Ishikawa (cell line): ENCODE measurements at regions not wholly inside any gene's neighbourhood (a gene's known extent, or its start where the extent isn't known, plus 50 kb on each side); places are given as distances from the start of the nearest gene placed in this dataset.

ENCODE experiments used
- CREB1 ChIP-seq: IDR thresholded peaks from 2 replicates; pipeline ENCODE4 v1.6.1; 2012; ENCODE audit warnings: low read depth
- TF ChIP-seq, protein P1 (sequence below): IDR thresholded peaks from 2 replicates; pipeline ENCODE4 v1.6.1; 2012; ENCODE audit warnings: low read depth, mild to moderate bottlenecking

DNA sequence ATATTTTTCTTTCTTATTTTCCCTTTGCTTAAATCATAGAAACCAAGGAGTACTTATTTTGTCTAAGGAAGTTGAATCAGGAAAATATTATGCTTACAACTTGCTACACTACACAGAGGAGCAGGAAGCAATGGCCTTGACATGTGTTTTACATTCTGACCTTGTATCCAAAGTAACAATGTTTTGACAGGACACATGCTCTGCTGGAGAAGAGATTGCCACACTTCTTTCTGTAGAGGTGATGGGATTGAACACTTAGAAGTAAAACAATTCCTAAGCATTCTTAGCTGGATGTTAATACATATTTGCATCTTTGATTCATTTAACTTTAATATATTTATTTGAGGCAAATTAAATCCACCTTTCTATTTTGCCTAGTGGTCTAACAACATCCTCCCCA, 929.1 kb downstream of the DSC3 start:
- TF ChIP-seq, protein P1, sequence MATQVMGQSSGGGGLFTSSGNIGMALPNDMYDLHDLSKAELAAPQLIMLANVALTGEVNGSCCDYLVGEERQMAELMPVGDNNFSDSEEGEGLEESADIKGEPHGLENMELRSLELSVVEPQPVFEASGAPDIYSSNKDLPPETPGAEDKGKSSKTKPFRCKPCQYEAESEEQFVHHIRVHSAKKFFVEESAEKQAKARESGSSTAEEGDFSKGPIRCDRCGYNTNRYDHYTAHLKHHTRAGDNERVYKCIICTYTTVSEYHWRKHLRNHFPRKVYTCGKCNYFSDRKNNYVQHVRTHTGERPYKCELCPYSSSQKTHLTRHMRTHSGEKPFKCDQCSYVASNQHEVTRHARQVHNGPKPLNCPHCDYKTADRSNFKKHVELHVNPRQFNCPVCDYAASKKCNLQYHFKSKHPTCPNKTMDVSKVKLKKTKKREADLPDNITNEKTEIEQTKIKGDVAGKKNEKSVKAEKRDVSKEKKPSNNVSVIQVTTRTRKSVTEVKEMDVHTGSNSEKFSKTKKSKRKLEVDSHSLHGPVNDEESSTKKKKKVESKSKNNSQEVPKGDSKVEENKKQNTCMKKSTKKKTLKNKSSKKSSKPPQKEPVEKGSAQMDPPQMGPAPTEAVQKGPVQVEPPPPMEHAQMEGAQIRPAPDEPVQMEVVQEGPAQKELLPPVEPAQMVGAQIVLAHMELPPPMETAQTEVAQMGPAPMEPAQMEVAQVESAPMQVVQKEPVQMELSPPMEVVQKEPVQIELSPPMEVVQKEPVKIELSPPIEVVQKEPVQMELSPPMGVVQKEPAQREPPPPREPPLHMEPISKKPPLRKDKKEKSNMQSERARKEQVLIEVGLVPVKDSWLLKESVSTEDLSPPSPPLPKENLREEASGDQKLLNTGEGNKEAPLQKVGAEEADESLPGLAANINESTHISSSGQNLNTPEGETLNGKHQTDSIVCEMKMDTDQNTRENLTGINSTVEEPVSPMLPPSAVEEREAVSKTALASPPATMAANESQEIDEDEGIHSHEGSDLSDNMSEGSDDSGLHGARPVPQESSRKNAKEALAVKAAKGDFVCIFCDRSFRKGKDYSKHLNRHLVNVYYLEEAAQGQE = no peak
- TF ChIP-seq CREB1 = no peak
